Testis (tissue), 2 donors: ENCODE measurements at regions not wholly inside any gene's neighbourhood (a gene's known extent, or its start where the extent isn't known, plus 50 kb on each side); places are given as distances from the start of the nearest gene placed in this dataset.

Source experiments
- DNase-seq: peaks from one replicate; pipeline ENCODE4 v3.0.0-alpha.2; 2019
- H3K27ac ChIP-seq, 2 donors: fragments of 200-600 bp; sonication (generic); one replicate each; pipeline ENCODE4 v1.5.1; 2019
- H3K27me3 ChIP-seq: fragments of 200-600 bp; sonication (generic); one replicate; pipeline ENCODE4 v1.5.1; 2019
- H3K36me3 ChIP-seq: fragments of 200-600 bp; sonication (generic); one replicate; pipeline ENCODE4 v1.5.1; 2017; ENCODE audit warnings: low read depth; ENCODE audit errors: missing control alignments
- H3K4me1 ChIP-seq: fragments of 200-600 bp; sonication (generic); one replicate; pipeline ENCODE4 v1.5.1; 2019
- H3K4me3 ChIP-seq, 2 donors: fragments of 200-600 bp; sonication (generic); one replicate each; pipeline ENCODE4 v1.5.1; 2017 to 2019
- H3K9me3 ChIP-seq: fragments of 200-600 bp; sonication (generic); one replicate; pipeline ENCODE4 v1.5.1; 2017
- CTCF ChIP-seq, 3 experiments: fragments of 450-650 bp in 2 of 3; fragments of 200-600 bp in 1 of 3; sonication (generic) in 1 of 3; IDR thresholded peaks; one replicate each; pipeline ENCODE4 v1.5.1; 2016 to 2019; ENCODE audit warnings: antibody characterized with exemption in 3 of 3, mild to moderate bottlenecking in 2 of 3, moderate library complexity in 1 of 3
- POLR2A ChIP-seq: fragments of 450-650 bp; IDR thresholded peaks from one replicate; pipeline ENCODE4 v1.6.1; 2017; ENCODE audit warnings: antibody characterized with exemption, mild to moderate bottlenecking, moderate library complexity
- WGBS, 2 donors: methylation state at CpG; one replicate each; pipeline ENCODE4 v1.1.5; 2018; 5-methylcytosine and 5-hydroxymethylcytosine counted together
- intact Hi-C: fragments of 100-400 bp; cut with DNase I; formaldehyde crosslinking; loops from one replicate; pipeline ENCODE4 v1.15.1; 2023; ENCODE audit warnings: low total_unique reads

GRCh38 chr17:5947701-5948180 is 122.4 kb upstream of the WSCD1 start:
- TF ChIP-seq POLR2A (no peak), CTCF (IDR thresholded peaks at IDR 0.05) (no peak)

GRCh38 chr17:5948811-5949210 is 121.4 kb upstream of the WSCD1 start:
- 83 to 92% methylated on average over 3 of the region's 3 CpGs for WGBS, 2 donors
- no peak overlapping the region for H3K27ac ChIP-seq
- H3K27me3 ChIP-seq = no peaks in the 10 kb centered on the region
- intact Hi-C loops = no loop called here
- no peaks in the 10 kb centered on the region for H3K36me3 ChIP-seq
- no peak for DNase-seq
- no peaks in the 10 kb centered on the region for H3K4me1 ChIP-seq
- TF ChIP-seq CTCF (IDR thresholded peaks at IDR 0.05) (no peak), POLR2A (no peak)
- no peak overlapping the region for H3K4me3 ChIP-seq
- H3K9me3 ChIP-seq = no peaks in the 10 kb centered on the region

More at GRCh38 chr17:5947701-5948180, 122.4 kb upstream of the WSCD1 start:
- Histone ChIP-seq H3K27me3 (no peaks in the 10 kb centered on the region), H3K4me1 (no peaks in the 10 kb centered on the region), H3K27ac (no peak overlapping the region), H3K9me3 (no peaks in the 10 kb centered on the region), H3K36me3 (no peaks in the 10 kb centered on the region), H3K4me3 (no peak overlapping the region)
- DNase-seq = no peak
- 93% methylated on average over 2 of the region's 2 CpGs for WGBS, 2 donors
- intact Hi-C loops = no loop called here

GRCh38 chr17:5950878-5951277 is 119.3 kb upstream of the WSCD1 start:
- no peak overlapping the region for H3K27ac ChIP-seq
- WGBS, 2 donors = 35 to 37% methylated on average over 8 of the region's 8 CpGs
- H3K4me1 ChIP-seq = no peaks in the 10 kb centered on the region
- no peaks in the 10 kb centered on the region for H3K9me3 ChIP-seq
- no peaks in the 10 kb centered on the region for H3K27me3 ChIP-seq
- no peaks in the 10 kb centered on the region for H3K36me3 ChIP-seq
- intact Hi-C loops = no loop called here
- no peak for DNase-seq
- H3K4me3 ChIP-seq = no peak overlapping the region
- TF ChIP-seq POLR2A (no peak), CTCF (IDR thresholded peaks at IDR 0.05) (no peak)

GRCh38 chr17:5951912-5952311 is 118.3 kb upstream of the WSCD1 start:
- H3K9me3 ChIP-seq = no peaks in the 10 kb centered on the region
- DNase-seq = no peak
- no peaks in the 10 kb centered on the region for H3K36me3 ChIP-seq
- TF ChIP-seq POLR2A (no peak), CTCF (IDR thresholded peaks at IDR 0.05) (no peak)
- no peaks in the 10 kb centered on the region for H3K4me1 ChIP-seq
- no peaks in the 10 kb centered on the region for H3K27me3 ChIP-seq
- no peak overlapping the region for H3K4me3 ChIP-seq
- WGBS, 2 donors = 49 to 90% methylated on average over 3 of the region's 3 CpGs
- H3K27ac ChIP-seq = no peak overlapping the region
- intact Hi-C loops = no loop called here

- no peaks in the 10 kb centered on the region for H3K9me3 ChIP-seq
- no peak for DNase-seq
- H3K36me3 ChIP-seq = no peaks in the 10 kb centered on the region
- H3K27ac ChIP-seq = no peak overlapping the region
- intact Hi-C loops = no loop called here
- no peaks in the 10 kb centered on the region for H3K4me1 ChIP-seq
- 77% methylated on average over 4 of the region's 4 CpGs for WGBS, 2 donors
- no peaks in the 10 kb centered on the region for H3K27me3 ChIP-seq
- H3K4me3 ChIP-seq = no peak overlapping the region
- no peak for TF ChIP-seq POLR2A
- no peak for TF ChIP-seq CTCF (IDR thresholded peaks at IDR 0.05)
These were observed 117.7 kb upstream of the WSCD1 start for GRCh38 chr17:5952518-5952917.
